Suprapubic skin (tissue), 4 donors: ENCODE measurements at regions not wholly inside any gene's neighbourhood (a gene's known extent, or its start where the extent isn't known, plus 50 kb on each side); places are given as distances from the start of the nearest gene placed in this dataset.

Source experiments
- DNase-seq, 2 donors: peaks; one replicate each; pipeline ENCODE4 v3.0.0-alpha.2; 2019; ENCODE audit warnings: low spot score in 2 of 2
- H3K27ac ChIP-seq: fragments of 200-600 bp; sonication (generic); one replicate; pipeline ENCODE4 v1.5.1; 2019
- H3K27me3 ChIP-seq: fragments of 200-600 bp; sonication (generic); one replicate; pipeline ENCODE4 v1.5.1; 2019
- H3K36me3 ChIP-seq: fragments of 200-600 bp; sonication (generic); one replicate; pipeline ENCODE4 v1.5.1; 2019
- H3K4me1 ChIP-seq: fragments of 200-600 bp; sonication (generic); one replicate; pipeline ENCODE4 v1.5.1; 2019
- H3K4me3 ChIP-seq: fragments of 200-600 bp; sonication (generic); one replicate; pipeline ENCODE4 v1.5.1; 2019; ENCODE audit warnings: mild to moderate bottlenecking
- H3K9me3 ChIP-seq: fragments of 200-600 bp; sonication (generic); one replicate; pipeline ENCODE4 v1.5.1; 2019
- EP300 ChIP-seq: sonication (generic); formaldehyde crosslinking; IDR thresholded peaks from one replicate; pipeline ENCODE4 v1.6.1; 2017; ENCODE audit warnings: antibody characterized with exemption
- POLR2A ChIP-seq, 2 donors: fragments of 450-650 bp; IDR thresholded peaks; one replicate each; pipeline ENCODE4 v1.6.1; 2017; ENCODE audit warnings: antibody characterized with exemption in 2 of 2, mild to moderate bottlenecking in 2 of 2, moderate library complexity in 2 of 2
- POLR2AphosphoS5 ChIP-seq, 3 donors: sonication (generic); formaldehyde crosslinking; IDR thresholded peaks; one replicate each; pipeline ENCODE4 v1.6.1; 2017; ENCODE audit warnings: antibody characterized with exemption in 3 of 3
- WGBS: methylation state at CpG from one replicate; pipeline ENCODE4 v1.1.5; 2018; 5-methylcytosine and 5-hydroxymethylcytosine counted together
- TF ChIP-seq, protein P1 (sequence below), 2 donors: fragments of 200-600 bp in 1 of 2; fragments of 450-650 bp in 1 of 2; sonication (generic) in 1 of 2; IDR thresholded peaks; one replicate each; pipeline ENCODE4 v1.5.1; 2016 to 2019; ENCODE audit warnings: antibody characterized with exemption in 2 of 2, mild to moderate bottlenecking in 1 of 2, moderate library complexity in 1 of 2

DNA sequence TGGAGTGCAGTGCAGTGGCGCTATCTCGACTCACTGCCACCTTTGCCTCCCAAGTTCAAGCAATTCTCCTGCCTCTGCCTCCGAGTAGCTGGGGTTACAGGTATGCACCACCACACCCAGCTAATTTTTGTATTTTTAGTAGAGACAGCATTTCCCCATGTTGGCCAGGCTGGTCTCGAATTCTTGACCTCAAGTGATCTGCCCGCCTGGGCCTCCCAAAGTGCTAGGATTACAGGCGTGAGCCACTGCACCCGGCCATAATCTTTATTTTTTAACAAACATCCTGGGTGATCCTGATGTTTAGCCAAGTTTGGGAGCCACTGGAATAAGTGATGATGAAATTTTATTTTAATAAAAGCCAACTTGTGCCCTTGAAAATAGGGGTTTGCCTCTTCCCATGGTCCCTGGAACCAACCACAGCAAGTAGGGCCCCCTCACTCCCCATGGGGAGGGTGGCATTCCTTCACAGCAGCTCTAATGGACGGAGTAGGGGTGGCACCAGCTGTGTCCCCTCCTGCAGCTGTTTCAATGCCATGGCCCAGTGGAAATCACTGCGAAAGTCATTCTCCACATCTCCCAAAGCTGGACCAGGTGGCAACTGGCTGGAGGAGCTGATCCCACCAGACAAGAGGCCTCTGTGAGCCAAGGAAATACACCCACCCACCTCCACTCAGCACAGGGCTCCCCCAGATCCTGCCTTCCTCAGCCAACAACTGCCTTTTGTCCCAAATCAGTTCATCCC lies 194.8 kb downstream of the ZFP36L2 start:
- Histone ChIP-seq H3K4me1 (peaks cover 50% of the 10 kb centered on the region), H3K9me3 (no peaks in the 10 kb centered on the region), H3K4me3 (no peak overlapping the region), H3K27ac (peak overlapping the region; percentile 81), H3K36me3 (no peaks in the 10 kb centered on the region), H3K27me3 (no peaks in the 10 kb centered on the region)
- TF ChIP-seq, protein P1, sequence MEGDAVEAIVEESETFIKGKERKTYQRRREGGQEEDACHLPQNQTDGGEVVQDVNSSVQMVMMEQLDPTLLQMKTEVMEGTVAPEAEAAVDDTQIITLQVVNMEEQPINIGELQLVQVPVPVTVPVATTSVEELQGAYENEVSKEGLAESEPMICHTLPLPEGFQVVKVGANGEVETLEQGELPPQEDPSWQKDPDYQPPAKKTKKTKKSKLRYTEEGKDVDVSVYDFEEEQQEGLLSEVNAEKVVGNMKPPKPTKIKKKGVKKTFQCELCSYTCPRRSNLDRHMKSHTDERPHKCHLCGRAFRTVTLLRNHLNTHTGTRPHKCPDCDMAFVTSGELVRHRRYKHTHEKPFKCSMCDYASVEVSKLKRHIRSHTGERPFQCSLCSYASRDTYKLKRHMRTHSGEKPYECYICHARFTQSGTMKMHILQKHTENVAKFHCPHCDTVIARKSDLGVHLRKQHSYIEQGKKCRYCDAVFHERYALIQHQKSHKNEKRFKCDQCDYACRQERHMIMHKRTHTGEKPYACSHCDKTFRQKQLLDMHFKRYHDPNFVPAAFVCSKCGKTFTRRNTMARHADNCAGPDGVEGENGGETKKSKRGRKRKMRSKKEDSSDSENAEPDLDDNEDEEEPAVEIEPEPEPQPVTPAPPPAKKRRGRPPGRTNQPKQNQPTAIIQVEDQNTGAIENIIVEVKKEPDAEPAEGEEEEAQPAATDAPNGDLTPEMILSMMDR (IDR thresholded peaks at IDR 0.05): no peak
- TF ChIP-seq POLR2AphosphoS5 (IDR thresholded peaks at IDR 0.05) (no peak), POLR2A (IDR thresholded peaks at IDR 0.05) (no peak), EP300 (no peak)
- peak in 1 of 2 donors; percentile 59 for DNase-seq
- 92% methylated on average over 8 of the region's 9 CpGs for WGBS

DNA sequence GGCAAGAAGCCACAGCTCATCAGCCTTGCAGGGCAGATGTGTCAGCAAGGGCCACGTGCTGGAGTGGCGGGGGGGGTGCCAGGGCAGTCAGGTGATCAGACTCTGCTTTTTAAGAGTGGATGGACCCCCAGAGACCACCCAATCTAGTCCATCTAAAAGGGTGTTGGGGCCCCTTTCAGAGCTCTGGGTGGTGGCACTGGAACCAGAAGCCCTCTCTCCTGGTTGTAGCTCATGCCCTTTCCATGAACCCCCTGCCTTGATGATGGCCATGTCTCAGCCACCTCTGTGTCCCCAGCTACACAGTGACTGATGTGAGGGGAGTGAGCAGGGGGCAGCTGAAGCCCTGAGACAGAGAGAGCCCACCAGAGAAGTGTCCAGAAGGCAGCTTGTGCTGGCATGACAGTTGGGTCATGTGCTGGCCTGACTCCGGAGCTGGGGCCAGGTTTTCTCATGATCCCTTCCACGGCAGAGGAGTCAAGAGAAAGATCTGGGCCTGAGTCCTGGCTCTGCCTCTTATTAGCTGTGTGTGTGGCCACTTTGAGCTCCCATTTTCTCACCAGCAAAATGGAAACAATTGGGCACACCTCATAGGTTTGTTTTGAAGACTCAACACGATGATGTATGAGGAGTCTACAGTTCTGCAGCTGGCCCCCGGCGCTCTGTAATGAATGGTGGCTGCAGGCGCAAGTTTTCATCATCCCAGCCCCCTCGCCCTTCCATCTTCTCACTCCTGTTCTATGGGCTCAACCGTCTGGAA lies 195.7 kb downstream of the ZFP36L2 start:
- TF ChIP-seq, protein P1 (IDR thresholded peaks at IDR 0.05): no peak
- no peak for TF ChIP-seq EP300
- TF ChIP-seq POLR2AphosphoS5 (IDR thresholded peaks at IDR 0.05): no peak
- no peak for TF ChIP-seq POLR2A (IDR thresholded peaks at IDR 0.05)
- Histone ChIP-seq H3K27me3 (no peaks in the 10 kb centered on the region), H3K36me3 (no peaks in the 10 kb centered on the region), H3K4me3 (no peak overlapping the region), H3K9me3 (no peaks in the 10 kb centered on the region), H3K27ac (no peak overlapping the region), H3K4me1 (peaks cover 56% of the 10 kb centered on the region)
- DNase-seq: peak in 1 of 2 donors; percentile 53
- 82% methylated on average over 10 of the region's 10 CpGs for WGBS

DNA sequence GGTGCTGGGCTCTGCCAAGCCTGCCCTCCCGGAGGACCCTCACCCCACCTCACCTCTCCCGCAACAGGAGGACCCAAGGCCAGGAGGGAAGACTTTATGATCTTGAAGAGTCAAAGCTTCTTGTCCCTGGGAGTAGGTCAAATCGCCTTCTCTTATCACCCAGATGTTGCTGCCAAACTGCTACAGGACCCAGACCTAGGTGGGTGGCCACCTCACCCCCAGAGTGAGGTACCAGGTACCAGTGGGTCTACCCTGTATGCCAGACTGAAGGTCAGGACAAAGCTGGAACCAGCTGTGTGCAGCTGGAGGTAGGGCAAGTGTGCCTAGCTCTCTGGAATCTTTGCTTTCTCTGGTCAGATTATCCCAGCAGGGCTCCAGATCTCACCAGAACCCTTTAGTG lies 197.2 kb downstream of the ZFP36L2 start:
- 75% methylated on average over 2 of the region's 3 CpGs for WGBS
- DNase-seq: peak in 1 of 2 donors; percentile 25
- H3K27ac ChIP-seq: no peak overlapping the region
- H3K36me3 ChIP-seq: no peaks in the 10 kb centered on the region
- TF ChIP-seq POLR2AphosphoS5 (IDR thresholded peaks at IDR 0.05): no peak
- no peak for TF ChIP-seq EP300
- no peak overlapping the region for H3K4me3 ChIP-seq
- no peaks in the 10 kb centered on the region for H3K27me3 ChIP-seq
- H3K9me3 ChIP-seq: no peaks in the 10 kb centered on the region
- peaks cover 61% of the 10 kb centered on the region for H3K4me1 ChIP-seq

DNA sequence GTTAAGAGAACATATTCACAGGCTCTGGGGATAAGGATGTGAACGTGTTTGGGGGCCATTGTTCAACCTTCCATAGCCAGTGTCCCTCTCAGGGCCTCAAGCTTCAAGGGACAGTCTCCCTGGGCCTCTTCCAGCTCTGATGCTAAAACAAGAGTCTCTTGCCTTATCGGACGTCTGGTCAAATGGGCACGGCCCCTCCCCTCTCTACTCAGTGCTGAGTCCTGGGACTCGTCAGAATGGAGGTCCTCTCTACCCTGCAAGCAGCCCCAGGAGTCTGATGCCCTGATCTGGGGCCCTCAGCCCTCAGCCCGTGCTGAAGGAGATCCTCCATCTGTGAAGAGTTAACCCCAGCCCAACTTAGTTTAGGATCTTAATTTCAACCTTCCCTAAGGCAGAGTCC lies 198.2 kb downstream of the ZFP36L2 start:
- TF ChIP-seq POLR2AphosphoS5 (IDR thresholded peaks at IDR 0.05): no peak
- TF ChIP-seq POLR2A (IDR thresholded peaks at IDR 0.05): no peak
- TF ChIP-seq, protein P1 (IDR thresholded peaks at IDR 0.05): no peak
- no peak for TF ChIP-seq EP300
- no peak for DNase-seq
- peaks cover 60% of the 10 kb centered on the region for H3K4me1 ChIP-seq
- H3K27me3 ChIP-seq: no peaks in the 10 kb centered on the region
- 80% methylated on average over 6 of the region's 6 CpGs for WGBS
- H3K4me3 ChIP-seq: no peak overlapping the region
- no peaks in the 10 kb centered on the region for H3K36me3 ChIP-seq
- H3K9me3 ChIP-seq: no peaks in the 10 kb centered on the region
- H3K27ac ChIP-seq: no peak overlapping the region

DNA sequence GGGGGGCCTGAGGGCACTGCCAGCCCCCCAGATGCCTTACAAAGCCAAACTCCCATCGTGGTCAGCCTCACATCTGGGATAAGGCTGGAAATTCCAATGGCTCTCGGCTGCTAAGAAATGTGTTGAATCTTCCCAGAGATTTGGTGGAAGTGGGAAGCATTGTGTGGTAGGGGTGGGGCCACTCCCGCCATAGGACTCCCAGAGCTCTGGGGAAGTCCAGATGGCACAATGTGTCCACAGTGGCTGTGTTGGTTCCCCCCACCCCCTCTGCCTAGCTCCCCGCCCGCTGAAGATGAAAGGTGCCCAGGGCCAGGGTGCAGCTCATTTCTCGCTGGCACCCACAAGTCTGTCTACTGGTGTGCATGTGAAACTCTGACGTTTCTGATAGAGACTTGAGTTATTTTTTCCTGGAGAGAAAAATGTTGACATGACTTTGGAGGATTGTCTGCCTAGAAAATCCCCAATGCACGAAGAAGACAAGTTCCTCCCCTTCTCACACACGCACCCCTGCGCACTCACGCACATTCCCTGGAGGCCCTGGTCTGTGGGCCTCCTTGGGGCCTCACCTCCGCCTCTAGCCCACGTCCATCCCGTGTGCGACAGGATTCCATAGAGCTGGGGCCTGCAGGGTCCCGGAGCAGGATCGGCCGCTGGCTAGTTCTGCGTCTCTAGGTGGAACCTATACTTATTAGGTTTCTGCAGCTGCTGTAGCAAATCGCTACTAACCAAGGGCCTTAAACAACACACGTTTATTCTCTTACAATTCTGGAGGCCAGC lies 199.1 kb downstream of the ZFP36L2 start:
- WGBS: 44% methylated on average over 20 of the region's 21 CpGs
- no peak for TF ChIP-seq POLR2A (IDR thresholded peaks at IDR 0.05)
- no peak for TF ChIP-seq POLR2AphosphoS5 (IDR thresholded peaks at IDR 0.05)
- TF ChIP-seq, protein P1 (IDR thresholded peaks at IDR 0.05): no peak
- no peak for TF ChIP-seq EP300
- H3K27ac ChIP-seq: peak overlapping the region; percentile 72
- H3K4me3 ChIP-seq: no peak overlapping the region
- no peaks in the 10 kb centered on the region for H3K9me3 ChIP-seq
- H3K4me1 ChIP-seq: peaks cover 51% of the 10 kb centered on the region
- H3K36me3 ChIP-seq: no peaks in the 10 kb centered on the region
- H3K27me3 ChIP-seq: no peaks in the 10 kb centered on the region
- DNase-seq: no peak
